Neuronal stem cell (in vitro differentiated cells): ENCODE measurements at regions not wholly inside any gene's neighbourhood (a gene's known extent, or its start where the extent isn't known, plus 50 kb on each side); places are given as distances from the start of the nearest gene placed in this dataset.

ENCODE experiments used
- DNase-seq: peaks from one replicate; pipeline ENCODE4 v3.0.0-alpha.2; 2013; ENCODE audit warnings: low spot score
- H2AFZ ChIP-seq: one replicate; pipeline ENCODE4 v1.6.1; 2013; ENCODE audit warnings: mild to moderate bottlenecking, low read length, inconsistent platforms
- H2AK5ac ChIP-seq: 2 replicates; pipeline ENCODE4 v1.6.1; 2013; ENCODE audit warnings: low read depth, mild to moderate bottlenecking, inconsistent platforms, low read length, moderate library complexity, mixed read lengths
- H2BK120ac ChIP-seq: 2 replicates; pipeline ENCODE4 v1.6.1; 2013; ENCODE audit warnings: low read depth, mild to moderate bottlenecking, inconsistent platforms, low read length, moderate library complexity, mixed read lengths
- H2BK12ac ChIP-seq: one replicate; pipeline ENCODE4 v1.6.1; 2013; ENCODE audit warnings: low read length, inconsistent platforms
- H2BK15ac ChIP-seq: 2 replicates; pipeline ENCODE4 v1.6.1; 2013; ENCODE audit warnings: mild to moderate bottlenecking, low read length, inconsistent platforms, mixed read lengths
- H2BK5ac ChIP-seq: one replicate; pipeline ENCODE4 v1.6.1; 2013; ENCODE audit warnings: inconsistent platforms, mild to moderate bottlenecking, low read length, moderate library complexity
- H3K14ac ChIP-seq: one replicate; pipeline ENCODE4 v1.6.1; 2013; ENCODE audit warnings: low read length, inconsistent platforms
- H3K18ac ChIP-seq: 2 replicates; pipeline ENCODE4 v1.6.1; 2013; ENCODE audit warnings: low read length, inconsistent platforms
- H3K23ac ChIP-seq: 2 replicates; pipeline ENCODE4 v1.6.1; 2013; ENCODE audit warnings: low read depth, mild to moderate bottlenecking, mixed read lengths, low read length, inconsistent platforms; ENCODE audit not compliant: poor library complexity
- H3K27ac ChIP-seq: replicated peaks from 3 replicates; pipeline ENCODE4 v1.5.1; 2013; ENCODE audit warnings: low read length, inconsistent platforms
- H3K27me3 ChIP-seq, 3 experiments: 2 replicates each; pipeline ENCODE4 v1.6.1; 2013; ENCODE audit warnings: low read length in 3 of 3, mild to moderate bottlenecking in 2 of 3, inconsistent platforms in 1 of 3, low read depth in 1 of 3, mixed read lengths in 1 of 3, moderate library complexity in 1 of 3; ENCODE audit not compliant: control insufficient read depth in 3 of 3, insufficient read depth in 3 of 3
- H3K36me3 ChIP-seq, 2 donors: replicated peaks in 1 of 2; 2 replicates each; pipeline ENCODE4 v1.6.1; 2013; ENCODE audit warnings: low read length in 2 of 2; ENCODE audit not compliant: control insufficient read depth in 2 of 2, insufficient read depth in 2 of 2
- H3K4ac ChIP-seq: 2 replicates; pipeline ENCODE4 v1.6.1; 2013; ENCODE audit warnings: inconsistent platforms, mild to moderate bottlenecking, low read length, moderate library complexity
- H3K4me1 ChIP-seq, 2 donors: 1 replicate in 1 of 2; 2 replicates in 1 of 2; pipeline ENCODE4 v1.6.1; 2013; ENCODE audit warnings: low read length in 2 of 2, low read depth in 1 of 2; ENCODE audit not compliant: control insufficient read depth in 2 of 2, insufficient read depth in 1 of 2
- H3K4me2 ChIP-seq: one replicate; pipeline ENCODE4 v1.6.1; 2013; ENCODE audit warnings: mild to moderate bottlenecking, low read length, inconsistent platforms; ENCODE audit not compliant: insufficient read depth, poor library complexity, severe bottlenecking
- H3K4me3 ChIP-seq, 2 donors: 2 replicates each; pipeline ENCODE4 v1.5.1; 2013; ENCODE audit warnings: low read length in 2 of 2, mild to moderate bottlenecking in 2 of 2, inconsistent platforms in 1 of 2, moderate library complexity in 1 of 2
- H3K79me1 ChIP-seq: one replicate; pipeline ENCODE4 v1.6.1; 2013; ENCODE audit warnings: low read depth, mild to moderate bottlenecking, inconsistent platforms, low read length, moderate library complexity
- H3K9ac ChIP-seq: one replicate; pipeline ENCODE4 v1.6.1; 2013; ENCODE audit warnings: mild to moderate bottlenecking, low read depth, low read length, inconsistent platforms; ENCODE audit not compliant: poor library complexity
- H3K9me3 ChIP-seq, 2 donors: replicated peaks in 1 of 2; 2 replicates each; pipeline versions ENCODE3 to v1.6.1; 2013; ENCODE audit warnings: low read length in 2 of 2, mild to moderate bottlenecking in 2 of 2, inconsistent platforms in 1 of 2, low read depth in 1 of 2, mixed read lengths in 1 of 2, moderate library complexity in 1 of 2; ENCODE audit not compliant: control insufficient read depth in 2 of 2, insufficient read depth in 1 of 2
- H4K8ac ChIP-seq: one replicate; pipeline ENCODE4 v1.6.1; 2013; ENCODE audit warnings: low read depth, mild to moderate bottlenecking, inconsistent platforms, low read length, moderate library complexity
- H4K91ac ChIP-seq: one replicate; pipeline ENCODE4 v1.6.1; 2013; ENCODE audit warnings: low read length, low read depth, mild to moderate bottlenecking, inconsistent platforms; ENCODE audit not compliant: poor library complexity
- WGBS, 2 donors: extraction: QIAGEN DNeasy Blood & Tissue Kit; methylation state at CpG; one replicate each; pipeline ENCODE4 v1.1.7; 2013; ENCODE audit warnings: missing lambda C conversion rate in 2 of 2, mixed read lengths in 1 of 2; ENCODE audit not compliant: insufficient read length in 2 of 2, insufficient replicate concordance in 1 of 2; ENCODE audit errors: extremely low coverage in 2 of 2; 5-methylcytosine and 5-hydroxymethylcytosine counted together

DNA sequence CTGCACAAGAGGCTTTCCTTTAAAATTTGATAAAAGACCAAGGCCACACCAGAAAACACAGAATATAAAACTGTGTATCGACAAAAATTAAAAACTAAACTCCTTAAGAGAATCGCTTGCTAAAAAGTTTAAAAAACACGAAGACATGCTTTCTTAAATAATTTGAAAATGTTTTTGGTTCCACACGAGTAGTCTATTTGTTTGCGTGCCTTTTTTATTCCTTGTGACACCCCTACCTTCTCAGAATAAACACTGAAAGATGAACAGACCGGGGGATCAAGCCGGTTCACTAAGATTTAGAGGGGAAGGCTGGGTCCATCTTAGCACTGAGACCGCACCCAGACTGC, 256.4 kb upstream of the STARD13 start:
- Histone ChIP-seq H4K8ac (no peak overlapping the region), H3K4me3 (peak overlapping the region; percentile 58 to 83), H2BK5ac (no peak overlapping the region), H2AFZ (peak overlapping the region; percentile 87), H3K27me3 (no peaks in the 10 kb centered on the region), H3K27ac (peak overlapping the region; percentile 97), H2BK15ac (no peak overlapping the region), H3K14ac (no peak overlapping the region), H2BK12ac (no peak overlapping the region), H2AK5ac (no peak overlapping the region), H4K91ac (no peak overlapping the region), H3K79me1 (no peaks in the 10 kb centered on the region), H3K23ac (no peak overlapping the region), H3K18ac (peak overlapping the region; percentile 90), H3K4me1 (peaks cover 0 to 7% of the 10 kb centered on the region in 2 donors), H3K4me2 (peak overlapping the region; percentile 64), H3K9me3 (peaks cover 0 to 1% of the 10 kb centered on the region in 2 donors), H3K36me3 (no peaks in the 10 kb centered on the region), H2BK120ac (no peak overlapping the region), H3K9ac (no peak overlapping the region), H3K4ac (no peak overlapping the region)
- DNase-seq = no peak
- no CpG with 5 or more reads among the region's 8 CpGs for WGBS, 2 donors

DNA sequence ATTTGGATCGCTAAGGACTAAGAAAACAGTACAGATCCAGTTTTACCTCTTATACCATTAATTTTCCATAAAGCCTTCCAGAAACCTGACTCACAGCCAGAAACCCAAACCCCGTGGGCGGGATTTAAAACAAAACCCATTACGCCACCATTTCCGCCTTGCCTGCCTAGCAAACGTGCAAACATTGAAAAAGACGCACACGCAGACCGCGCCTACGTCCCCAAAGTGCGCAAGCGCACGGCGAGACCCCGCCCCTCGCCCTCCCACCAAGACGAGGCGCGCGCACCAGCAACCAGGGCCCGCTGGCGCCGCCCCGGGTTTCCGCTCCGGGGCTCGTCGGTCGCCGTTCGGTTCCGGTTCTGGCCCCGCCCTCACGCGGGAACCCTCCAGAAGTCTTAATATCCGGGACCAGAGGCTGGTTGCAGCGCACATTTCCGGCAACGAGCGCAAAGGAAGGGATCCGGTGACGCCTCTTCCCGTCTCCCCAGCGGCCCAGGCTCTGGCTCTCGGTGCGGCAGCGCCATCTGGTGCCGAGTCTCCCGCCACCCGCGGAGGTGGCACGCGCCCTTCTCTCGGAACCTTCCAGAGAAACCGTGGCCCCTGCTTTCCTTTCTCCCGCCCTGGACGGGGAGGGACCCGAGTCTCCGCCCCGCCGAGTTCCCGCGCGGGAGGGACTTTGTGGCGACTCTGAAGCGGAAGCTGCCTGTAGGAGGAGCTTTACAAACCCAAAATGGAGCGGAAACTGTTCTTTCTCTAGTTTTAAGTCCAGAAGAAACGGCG, 256.9 kb upstream of the STARD13 start:
- WGBS, 2 donors = no CpG with 5 or more reads among the region's 70 CpGs
- DNase-seq = peak; percentile 97
- peak overlapping the region; percentile 90 for H3K18ac ChIP-seq
- no peak overlapping the region for H4K91ac ChIP-seq
- peak overlapping the region; percentile 58 to 83 for H3K4me3 ChIP-seq
- H3K14ac ChIP-seq = no peak overlapping the region
- H2AK5ac ChIP-seq = no peak overlapping the region
- no peak overlapping the region for H3K4ac ChIP-seq
- H2BK15ac ChIP-seq = no peak overlapping the region
- H3K36me3 ChIP-seq = no peaks in the 10 kb centered on the region
- peaks cover 0 to 7% of the 10 kb centered on the region in 2 donors for H3K4me1 ChIP-seq
- peak overlapping the region; percentile 77 for H3K4me2 ChIP-seq
- H3K9me3 ChIP-seq = peaks cover 0 to 1% of the 10 kb centered on the region in 2 donors
- peak overlapping the region; percentile 87 for H2AFZ ChIP-seq
- no peak overlapping the region for H4K8ac ChIP-seq
- H3K23ac ChIP-seq = peak overlapping the region; percentile 75
- H3K9ac ChIP-seq = peak overlapping the region; percentile 51
- H3K27ac ChIP-seq = peak overlapping the region; percentile 97
- H3K27me3 ChIP-seq = no peaks in the 10 kb centered on the region
- no peak overlapping the region for H2BK12ac ChIP-seq
- H2BK5ac ChIP-seq = peak overlapping the region; percentile 83
- no peaks in the 10 kb centered on the region for H3K79me1 ChIP-seq
- H2BK120ac ChIP-seq = no peak overlapping the region

DNA sequence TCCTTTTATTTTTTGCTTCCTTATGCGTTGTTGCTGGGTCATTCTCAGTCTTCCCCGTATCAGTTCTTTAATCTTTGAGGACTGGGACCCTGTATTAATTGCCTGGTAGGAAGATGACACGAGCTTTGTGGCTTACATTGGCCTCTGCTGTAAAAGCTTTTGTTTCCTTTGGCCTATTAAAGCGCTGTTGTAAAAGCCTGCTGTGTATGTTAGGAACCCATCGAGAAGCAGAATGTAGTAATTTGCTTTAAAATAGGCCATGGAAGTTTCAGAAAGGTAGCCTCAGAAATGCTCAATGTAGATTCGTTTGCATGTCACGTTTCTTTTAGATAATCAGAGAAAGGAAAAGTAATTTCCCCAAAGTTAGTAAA, 257.5 kb upstream of the STARD13 start:
- peak overlapping the region; percentile 83 for H2BK5ac ChIP-seq
- H2BK15ac ChIP-seq = no peak overlapping the region
- no CpG with 5 or more reads among the region's 7 CpGs for WGBS, 2 donors
- peak overlapping the region; percentile 58 to 83 for H3K4me3 ChIP-seq
- no peak for DNase-seq
- no peak overlapping the region for H3K4ac ChIP-seq
- H3K14ac ChIP-seq = no peak overlapping the region
- H4K91ac ChIP-seq = no peak overlapping the region
- H2AFZ ChIP-seq = peak overlapping the region; percentile 87
- no peak overlapping the region for H2AK5ac ChIP-seq
- H3K18ac ChIP-seq = no peak overlapping the region
- no peak overlapping the region for H3K9ac ChIP-seq
- no peak overlapping the region for H3K23ac ChIP-seq
- H3K27me3 ChIP-seq = no peaks in the 10 kb centered on the region
- H4K8ac ChIP-seq = no peak overlapping the region
- peaks cover 0 to 7% of the 10 kb centered on the region in 2 donors for H3K4me1 ChIP-seq
- no peak overlapping the region for H2BK120ac ChIP-seq
- H3K36me3 ChIP-seq = no peaks in the 10 kb centered on the region
- peaks cover 0 to 1% of the 10 kb centered on the region in 2 donors for H3K9me3 ChIP-seq
- no peaks in the 10 kb centered on the region for H3K79me1 ChIP-seq
- peak overlapping the region; percentile 97 for H3K27ac ChIP-seq
- peak overlapping the region; percentile 77 for H3K4me2 ChIP-seq
- no peak overlapping the region for H2BK12ac ChIP-seq

DNA sequence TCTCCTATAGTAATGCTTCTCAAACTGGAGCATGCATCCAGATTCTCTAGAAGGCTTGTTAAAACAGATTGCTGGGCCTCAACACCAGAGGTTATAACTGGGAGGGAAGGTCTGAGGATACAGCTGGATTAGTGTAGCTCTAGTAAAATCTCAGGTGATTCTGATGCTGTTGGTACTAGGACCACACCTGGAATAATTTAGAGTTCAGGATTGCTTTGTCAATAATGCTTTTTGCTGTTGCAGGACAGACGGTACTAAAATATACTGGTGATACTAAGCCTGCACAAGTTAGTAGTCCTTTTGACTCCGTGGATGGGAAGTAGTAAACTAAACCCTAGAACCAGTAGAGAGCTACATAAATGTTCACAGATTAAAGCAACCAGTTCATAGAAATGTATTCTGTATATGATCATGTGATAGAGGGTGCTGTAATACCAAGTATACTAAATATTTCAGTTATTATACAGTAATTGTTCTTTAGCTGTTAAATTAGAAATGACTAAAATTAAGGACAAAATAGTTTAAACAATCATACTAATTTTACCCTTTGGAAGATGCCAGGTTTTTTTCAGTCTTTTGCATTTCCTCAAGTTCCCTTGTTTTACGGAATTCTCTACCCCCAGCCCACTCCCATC, 258.2 kb upstream of the STARD13 start:
- Histone ChIP-seq H3K79me1 (no peaks in the 10 kb centered on the region), H2AFZ (peak overlapping the region; percentile 87), H3K4me3 (peak overlapping the region in 1 of 2 donors; percentile 58), H2BK12ac (no peak overlapping the region), H2BK120ac (no peak overlapping the region), H3K36me3 (no peaks in the 10 kb centered on the region), H3K18ac (no peak overlapping the region), H3K4me1 (peaks cover 0 to 4% of the 10 kb centered on the region in 2 donors), H4K91ac (no peak overlapping the region), H4K8ac (no peak overlapping the region), H2BK5ac (no peak overlapping the region), H3K9me3 (peaks cover 0 to 1% of the 10 kb centered on the region in 2 donors), H3K4me2 (peak overlapping the region; percentile 19), H2BK15ac (no peak overlapping the region), H2AK5ac (no peak overlapping the region), H3K27ac (peak overlapping the region; percentile 74), H3K23ac (no peak overlapping the region), H3K9ac (no peak overlapping the region), H3K14ac (no peak overlapping the region), H3K4ac (no peak overlapping the region), H3K27me3 (no peaks in the 10 kb centered on the region)
- no CpG with 5 or more reads among the region's 3 CpGs for WGBS, 2 donors
- no peak for DNase-seq
